T-helper 2 cell treated with Interferon-gamma antibody and Interleukin-4, amounts not matched to agents 100 ng/mL and 5 ng/mL, for 36 hours (primary cell): ENCODE measurements at regions not wholly inside any gene's neighbourhood (a gene's known extent, or its start where the extent isn't known, plus 50 kb on each side); places are given as distances from the start of the nearest gene placed in this dataset.
"Not testable (repeated sequence)": the region's sequence is repeated elsewhere in the genome, so short reads cannot be mapped to it uniquely, and the experiment has no call there.

Experiments used
- intact Hi-C: fragments of 100-400 bp; cut with micrococcal nuclease; formaldehyde crosslinking; loops from one replicate; pipeline ENCODE4 v1.15.1; 2023

DNA sequence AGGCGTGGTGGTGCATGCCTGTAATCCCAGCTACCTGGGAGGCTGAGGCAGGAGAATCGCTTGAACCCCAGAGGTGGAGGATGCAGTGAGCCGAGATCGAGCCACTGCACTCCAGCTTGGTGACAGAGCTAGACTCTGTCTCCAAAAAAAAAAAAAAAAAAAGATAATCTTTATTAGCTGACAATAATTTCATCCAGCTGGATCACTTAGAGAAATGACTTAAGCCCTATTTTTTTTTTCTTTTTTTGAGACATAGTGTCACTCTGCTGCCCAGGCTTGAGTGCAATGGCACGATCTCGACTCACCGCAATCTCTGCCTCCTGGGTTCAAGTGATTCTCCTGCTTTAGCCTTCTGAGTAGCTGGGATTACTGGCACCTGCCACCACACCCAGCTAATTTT, 51.6 kb upstream of the MAP4K4 start:
- intact Hi-C loops, result not testable (repeated sequence)

GRCh38 chr2:101644842-101645383, 52.6 kb upstream of the MAP4K4 start:
- intact Hi-C loops, result no loop called here

GRCh38 chr2:101643004-101643524, 54.4 kb upstream of the MAP4K4 start:
- intact Hi-C loops, result no loop called here

GRCh38 chr2:101638817-101639605, 58.5 kb upstream of the MAP4K4 start:
- intact Hi-C loops, result no loop called here

DNA sequence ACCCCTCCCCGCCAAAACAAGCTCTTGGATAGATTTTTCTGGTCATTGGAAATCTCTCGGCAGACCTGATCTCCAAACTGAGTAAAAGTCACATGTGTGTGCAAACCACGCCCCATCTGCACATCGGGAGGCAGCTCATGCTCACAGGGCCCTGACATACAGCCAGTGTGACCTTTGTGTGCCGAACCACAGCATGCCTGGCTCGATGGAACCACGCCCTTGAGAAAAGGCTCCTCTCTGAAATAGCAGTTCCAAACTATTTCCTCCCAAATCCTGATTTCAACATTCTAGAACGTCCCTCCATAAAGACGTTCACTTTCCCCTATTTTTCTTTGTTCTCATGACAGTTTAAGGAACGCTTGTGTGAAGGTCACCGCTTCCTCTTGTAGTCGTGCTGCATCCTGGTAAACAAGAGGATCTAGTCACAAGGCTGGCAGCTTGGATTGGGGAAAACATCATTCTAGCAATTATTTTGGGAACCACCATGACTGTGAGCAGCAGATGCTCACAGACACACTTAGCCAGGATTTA, 59.3 kb upstream of the MAP4K4 start:
- intact Hi-C loops, result no loop called here

DNA sequence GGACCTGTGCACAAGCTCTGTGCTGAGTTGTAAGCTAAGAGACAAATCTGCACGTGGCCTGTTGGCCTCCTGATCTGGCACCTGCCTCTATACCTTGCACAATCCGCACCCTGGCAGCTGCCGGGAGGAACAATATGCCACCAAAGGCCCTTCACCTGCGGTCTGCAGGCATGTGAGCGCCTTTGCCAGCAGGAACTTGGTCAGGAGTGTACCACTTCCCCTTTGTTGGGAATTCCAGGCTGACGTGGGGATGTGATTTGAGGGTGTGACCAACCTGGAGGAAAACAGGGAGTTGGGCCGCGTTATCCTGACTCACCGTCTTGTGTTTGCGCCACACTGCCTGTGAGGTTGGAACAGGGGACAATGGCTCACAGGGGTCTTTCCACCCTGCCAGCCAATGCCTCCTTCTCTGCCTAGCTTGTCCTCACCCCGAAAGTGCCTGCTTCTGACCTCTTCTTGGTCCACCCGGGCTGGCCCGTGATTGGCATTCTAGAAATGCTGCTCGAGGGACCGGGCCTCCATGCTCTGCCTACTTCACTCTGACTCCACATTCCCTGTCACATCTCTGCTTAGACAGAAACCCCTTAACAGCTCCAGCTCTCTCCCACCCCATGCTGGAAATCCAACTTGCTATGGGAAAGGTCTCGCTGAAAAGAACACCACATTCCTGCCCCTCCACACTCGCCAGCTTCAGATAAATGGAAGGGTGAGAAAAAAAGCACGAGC, 67.1 kb upstream of the MAP4K4 start:
- intact Hi-C loops, result no loop called here

DNA sequence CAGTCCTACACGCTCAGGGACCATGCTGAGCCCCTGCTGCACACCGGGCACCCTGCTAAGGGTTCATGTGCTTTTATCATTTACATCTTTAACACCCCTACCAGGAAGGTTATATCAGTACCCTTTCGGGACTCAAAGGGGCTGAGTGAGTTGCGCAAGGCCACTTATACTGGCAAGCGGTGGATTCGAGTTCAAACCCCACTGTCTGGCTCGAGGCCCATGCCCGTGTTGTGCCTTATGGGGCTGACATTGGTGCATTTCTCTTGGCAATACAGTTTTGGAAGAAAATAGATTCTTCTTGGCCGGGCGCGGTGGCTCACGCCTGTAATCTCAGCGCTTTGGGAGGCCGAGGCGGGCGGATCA, 69.5 kb upstream of the MAP4K4 start:
- intact Hi-C loops, result no loop called here

DNA sequence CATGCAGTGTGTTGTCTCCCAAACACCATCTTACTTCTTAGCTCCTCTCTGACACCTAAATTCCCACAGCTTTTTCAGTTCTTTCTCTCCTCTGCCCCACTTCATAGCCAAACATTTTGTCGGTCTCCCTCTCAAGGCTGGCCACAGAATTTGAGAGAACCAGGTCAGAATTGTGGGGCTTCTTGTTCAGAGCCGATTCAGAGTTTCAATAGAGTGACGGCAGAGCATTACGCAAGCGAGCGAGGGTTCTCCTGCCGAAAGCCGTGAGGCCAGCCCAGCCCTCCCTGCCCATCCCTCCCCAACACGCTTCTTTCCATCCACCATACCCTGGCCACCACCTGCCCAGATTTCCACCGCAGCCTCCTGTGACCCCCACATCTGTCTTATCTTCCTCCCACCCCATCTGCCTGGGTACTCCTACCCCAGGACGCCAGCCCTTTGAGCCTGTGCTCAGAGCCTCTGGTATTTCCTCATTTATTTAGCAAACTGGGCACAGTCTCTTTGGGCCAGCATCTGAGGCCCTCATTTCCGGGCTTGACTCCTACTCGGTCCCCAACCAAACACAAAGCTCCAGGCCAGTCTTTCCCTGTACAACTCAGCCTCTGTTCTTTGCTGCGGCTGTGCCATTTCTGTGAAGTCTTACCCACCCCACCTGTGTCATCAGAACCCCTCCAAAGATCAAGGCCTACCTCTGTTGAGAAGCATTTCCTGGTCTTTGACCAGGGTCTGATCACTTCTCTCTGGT, 70.0 kb upstream of the MAP4K4 start:
- intact Hi-C loops, result no loop called here

- intact Hi-C loops, result not testable (repeated sequence)
Measured at GRCh38 chr2:101625814-101626213, 71.7 kb upstream of the MAP4K4 start.

- intact Hi-C loops, result no loop called here
Measured at GRCh38 chr2:101625387-101625786, 72.1 kb upstream of the MAP4K4 start.

DNA sequence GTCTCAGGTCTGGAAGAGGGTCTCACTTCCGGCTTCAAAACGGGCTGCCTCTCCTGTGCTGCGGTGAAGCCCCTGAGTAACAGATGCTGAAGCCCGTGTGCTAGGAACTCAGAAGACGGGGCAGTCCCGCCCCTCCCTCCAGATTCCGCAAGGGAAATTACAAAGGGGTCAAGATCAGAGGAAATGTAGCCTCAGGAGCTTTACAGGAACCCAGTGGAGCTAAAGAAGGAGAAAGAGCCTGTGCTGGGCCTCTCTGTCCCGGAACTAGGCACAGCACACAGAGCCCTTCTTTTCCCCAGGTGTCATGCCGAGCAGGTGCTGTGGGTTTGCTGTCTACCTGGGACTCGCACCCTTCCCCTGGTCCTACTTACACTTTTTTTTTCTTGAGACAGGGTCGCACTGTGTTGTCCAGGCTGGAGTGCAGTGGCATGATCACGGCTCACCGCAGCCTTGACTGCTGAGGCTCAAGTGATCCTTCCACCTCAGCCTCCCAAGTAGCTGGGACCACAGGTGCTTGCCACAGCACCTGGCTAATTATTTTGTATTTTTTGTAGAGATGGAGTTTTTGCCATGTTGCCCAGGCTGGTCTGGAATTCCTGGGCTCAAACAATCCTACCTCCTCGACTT, 72.7 kb upstream of the MAP4K4 start:
- intact Hi-C loops, result no loop called here

- intact Hi-C loops, result no loop called here
Measured at GRCh38 chr2:101623031-101623521, 74.4 kb upstream of the MAP4K4 start.

DNA sequence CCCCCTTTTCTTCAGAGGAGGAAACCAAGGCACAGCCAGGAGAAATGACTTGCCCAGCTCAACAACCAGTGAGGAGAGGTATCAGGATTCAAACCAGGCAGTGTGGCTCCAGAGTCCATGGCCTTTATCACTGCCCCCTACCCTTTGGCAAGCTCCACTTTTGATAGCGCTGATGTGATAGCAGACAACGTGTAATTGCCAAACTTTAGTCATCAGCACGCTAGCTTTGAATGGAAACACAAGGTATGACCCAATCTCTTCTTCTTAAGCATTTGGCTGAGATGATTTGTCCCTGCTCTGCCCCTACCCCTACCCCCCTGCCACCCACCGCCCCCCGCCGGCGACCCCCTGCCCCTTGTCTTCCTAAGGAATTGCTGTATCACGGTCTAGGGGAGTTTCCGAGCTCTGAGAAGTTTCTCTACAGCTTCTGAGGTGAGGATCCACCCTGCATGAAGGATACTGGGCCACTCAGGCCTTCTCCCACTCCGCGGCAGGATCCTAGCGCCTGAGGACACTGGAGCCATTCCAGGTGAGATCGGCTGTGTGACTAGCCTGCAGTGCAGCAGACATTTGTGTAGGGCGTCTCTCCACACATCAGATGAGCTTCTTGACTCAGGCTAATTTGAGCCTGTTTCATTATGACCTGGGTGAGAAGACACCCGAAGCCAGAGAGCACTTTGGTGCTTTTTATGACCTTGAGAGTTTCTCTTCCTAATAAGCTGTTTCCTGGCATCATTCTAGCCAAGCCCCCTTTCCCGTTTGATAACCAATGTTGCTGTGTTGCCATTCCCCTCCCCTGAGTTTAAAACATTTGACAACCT, 75.1 kb upstream of the MAP4K4 start:
- intact Hi-C loops, result no loop called here

- intact Hi-C loops, result no loop called here
Measured at GRCh38 chr2:101619191-101619591, 78.3 kb upstream of the MAP4K4 start.

DNA sequence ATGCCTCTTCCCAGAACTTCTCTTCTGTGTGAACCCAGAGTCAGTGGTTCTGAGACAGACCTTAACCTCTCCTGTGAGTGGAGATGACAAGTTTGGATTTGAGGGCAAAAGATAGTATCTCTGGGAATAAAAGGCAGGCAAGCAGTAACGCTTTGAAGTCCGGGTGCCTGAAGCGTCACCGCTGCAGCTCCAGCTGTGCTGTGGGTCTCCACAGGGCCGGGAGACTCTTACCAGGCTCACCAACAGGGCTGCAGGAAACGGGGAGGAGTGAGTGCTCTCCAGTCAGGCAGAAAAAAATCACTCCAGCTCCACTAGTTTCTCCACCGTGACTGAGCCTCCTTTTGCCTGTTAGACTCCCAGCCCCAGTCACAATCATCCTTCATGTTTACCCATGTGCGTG, 79.7 kb upstream of the MAP4K4 start:
- intact Hi-C loops, result no loop called here

DNA sequence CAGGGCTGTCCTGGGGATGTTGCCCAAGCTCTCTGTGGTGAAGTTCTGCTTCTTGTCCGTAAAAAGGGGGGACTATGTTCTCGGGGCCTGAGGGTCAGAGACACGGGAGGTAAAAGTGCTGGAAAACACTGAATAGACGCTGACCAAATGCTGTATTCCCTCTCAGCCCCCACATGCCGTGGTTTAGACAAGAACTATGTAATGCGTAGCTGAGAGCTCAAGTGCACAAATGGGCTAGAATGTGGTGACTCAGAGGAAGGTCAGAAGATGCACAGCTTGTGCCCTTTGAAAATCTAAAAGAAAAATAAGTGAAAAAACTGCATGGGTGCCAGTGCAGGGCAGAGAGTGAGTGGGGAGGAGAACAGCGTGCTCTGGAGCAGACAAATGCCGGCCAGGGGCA, 80.3 kb upstream of the MAP4K4 start:
- intact Hi-C loops, result no loop called here

- intact Hi-C loops, result no loop called here
Measured at GRCh38 chr2:101614127-101614759, 83.3 kb upstream of the MAP4K4 start.

DNA sequence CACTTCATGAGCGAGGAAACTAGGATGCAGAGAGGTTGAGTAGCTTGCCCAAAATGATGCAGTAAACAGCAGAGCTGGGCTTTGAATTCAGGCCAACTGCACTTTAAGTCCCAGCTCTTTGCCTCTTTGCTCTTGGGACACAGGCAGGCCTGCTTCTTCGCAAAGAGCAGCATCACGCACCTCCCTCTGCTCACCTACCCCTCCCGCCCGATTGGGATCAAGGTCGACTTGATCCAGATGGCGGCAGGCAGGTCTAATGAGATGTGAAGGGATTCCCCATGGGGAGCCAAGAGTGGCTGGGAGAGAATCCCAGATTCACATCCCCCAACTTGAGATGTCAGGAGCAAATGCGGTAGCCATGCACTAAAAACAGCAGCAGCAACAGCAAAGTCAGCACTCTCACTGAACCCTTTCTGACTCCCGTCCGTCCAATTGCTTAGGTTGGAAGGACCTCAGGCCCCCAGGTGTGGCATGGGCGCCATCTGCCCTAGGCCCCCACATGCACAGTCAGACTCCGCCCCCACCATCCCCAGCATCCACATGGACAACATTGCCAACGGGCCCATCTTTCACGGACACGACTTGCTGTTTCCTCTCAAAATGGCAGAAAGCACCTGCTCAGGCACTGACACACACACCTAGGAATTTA, 84.3 kb upstream of the MAP4K4 start:
- intact Hi-C loops, result no loop called here

DNA sequence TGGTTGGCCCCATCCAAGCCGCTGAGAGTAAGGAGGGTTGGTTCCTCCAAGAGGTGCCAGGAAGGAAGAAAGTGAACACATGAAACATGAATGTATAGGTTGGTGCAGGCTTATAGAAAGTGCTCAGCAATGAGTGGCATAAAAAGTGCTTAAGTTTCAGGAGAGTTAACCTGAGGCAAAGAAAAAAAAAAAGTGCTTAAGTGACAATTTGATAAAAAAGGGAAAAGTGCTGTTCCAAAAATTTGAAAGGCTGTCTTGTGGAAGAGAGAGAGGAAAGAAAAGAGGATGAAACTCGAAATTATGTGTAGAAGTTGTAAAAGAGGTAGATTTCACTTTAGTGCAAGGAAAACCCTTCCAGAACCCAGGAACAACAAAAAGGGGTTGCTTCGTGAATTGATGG, 85.5 kb upstream of the MAP4K4 start:
- intact Hi-C loops, result no loop called here
